Skeletal muscle satellite cell (primary cell): ENCODE measurements at regions not wholly inside any gene's neighbourhood (a gene's known extent, or its start where the extent isn't known, plus 50 kb on each side); places are given as distances from the start of the nearest gene placed in this dataset.
"Not testable (repeated sequence)": the region's sequence is repeated elsewhere in the genome, so short reads cannot be mapped to it uniquely, and the experiment has no call there.

Experiments used
- H3K27me3 ChIP-seq: 2 replicates; pipeline ENCODE4 v1.7.0; 2013; ENCODE audit warnings: low read length; ENCODE audit not compliant: control insufficient read depth, insufficient read depth
- H3K36me3 ChIP-seq: 2 replicates; pipeline ENCODE4 v1.7.0; 2013; ENCODE audit warnings: mild to moderate bottlenecking, control low read depth, low read length; ENCODE audit not compliant: insufficient read depth
- H3K4me1 ChIP-seq: 2 replicates; pipeline ENCODE4 v1.7.0; 2013; ENCODE audit warnings: low read length; ENCODE audit not compliant: control insufficient read depth, insufficient read depth
- H3K4me2 ChIP-seq: 2 replicates; pipeline ENCODE4 v1.7.0; 2013; ENCODE audit warnings: mild to moderate bottlenecking, low read length
- H3K4me3 ChIP-seq: 2 replicates; pipeline ENCODE4 v1.7.0; 2013; ENCODE audit warnings: low read length
- H3K9ac ChIP-seq: 2 replicates; pipeline ENCODE4 v1.7.0; 2013; ENCODE audit warnings: mild to moderate bottlenecking, low read depth, low read length, moderate library complexity
- H3K9me3 ChIP-seq: replicated peaks from 2 replicates; pipeline ENCODE4 v1.7.0; 2013; ENCODE audit warnings: mild to moderate bottlenecking, control low read depth, low read length

DNA sequence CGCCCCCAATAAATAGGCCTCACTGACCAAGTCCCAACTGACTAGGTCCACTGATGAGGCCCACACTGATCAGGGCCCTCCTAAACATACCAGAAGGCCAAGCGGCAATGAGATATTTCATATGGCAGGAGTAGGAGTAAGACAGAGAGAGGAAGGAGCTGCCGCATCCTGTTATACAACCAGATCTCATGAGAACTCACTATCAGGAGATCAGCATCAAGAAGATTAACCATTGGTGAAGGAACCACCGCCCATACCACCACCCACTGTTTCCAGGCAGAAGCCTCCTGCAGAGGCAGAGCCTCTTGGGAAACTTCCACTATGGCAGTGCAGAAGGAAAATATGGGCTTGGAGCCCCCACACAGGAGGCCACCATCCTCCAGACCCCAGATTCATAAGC is 95.0 kb upstream of the CTSV start:
- H3K4me2 ChIP-seq, H3K9me3 ChIP-seq, H3K27me3 ChIP-seq, H3K4me3 ChIP-seq, H3K4me1 ChIP-seq, H3K9ac ChIP-seq, H3K36me3 ChIP-seq: not testable (repeated sequence)

GRCh38 chr9:97132865-97133264 is 93.9 kb upstream of the CTSV start:
- H3K27me3 ChIP-seq: no peaks in the 10 kb centered on the region
- no peaks in the 10 kb centered on the region for H3K36me3 ChIP-seq
- H3K9me3 ChIP-seq: no peaks in the 10 kb centered on the region
- H3K4me2 ChIP-seq: no peak overlapping the region
- H3K4me3 ChIP-seq: no peak overlapping the region
- no peaks in the 10 kb centered on the region for H3K4me1 ChIP-seq
- H3K9ac ChIP-seq: no peak overlapping the region

DNA sequence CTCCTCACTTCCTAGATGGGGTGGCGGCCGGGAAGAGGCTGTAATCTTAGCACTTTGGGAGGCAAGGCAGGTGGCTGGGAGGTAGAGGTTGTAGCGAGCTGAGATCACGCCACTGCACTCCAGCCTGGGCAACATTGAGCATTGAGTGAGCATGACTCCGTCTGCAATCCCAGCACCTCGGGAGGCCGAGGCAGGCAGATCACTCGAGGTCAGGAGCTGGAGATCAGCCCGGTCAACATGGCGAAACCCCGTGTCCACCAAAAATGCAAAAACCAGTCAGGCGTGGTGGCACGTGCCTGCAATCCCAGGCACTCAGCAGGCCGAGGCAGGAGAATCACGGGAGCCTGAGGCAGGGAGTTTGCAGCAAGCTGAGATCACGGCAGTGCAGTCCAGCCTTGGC is 91.9 kb upstream of the CTSV start:
- not testable (repeated sequence) for H3K9ac ChIP-seq, H3K4me2 ChIP-seq, H3K27me3 ChIP-seq, H3K4me1 ChIP-seq, H3K36me3 ChIP-seq, H3K4me3 ChIP-seq, H3K9me3 ChIP-seq

GRCh38 chr9:97130387-97130786 is 91.4 kb upstream of the CTSV start:
- H3K27me3 ChIP-seq, H3K4me3 ChIP-seq, H3K4me2 ChIP-seq, H3K36me3 ChIP-seq, H3K9me3 ChIP-seq, H3K9ac ChIP-seq, H3K4me1 ChIP-seq: not testable (repeated sequence)

DNA sequence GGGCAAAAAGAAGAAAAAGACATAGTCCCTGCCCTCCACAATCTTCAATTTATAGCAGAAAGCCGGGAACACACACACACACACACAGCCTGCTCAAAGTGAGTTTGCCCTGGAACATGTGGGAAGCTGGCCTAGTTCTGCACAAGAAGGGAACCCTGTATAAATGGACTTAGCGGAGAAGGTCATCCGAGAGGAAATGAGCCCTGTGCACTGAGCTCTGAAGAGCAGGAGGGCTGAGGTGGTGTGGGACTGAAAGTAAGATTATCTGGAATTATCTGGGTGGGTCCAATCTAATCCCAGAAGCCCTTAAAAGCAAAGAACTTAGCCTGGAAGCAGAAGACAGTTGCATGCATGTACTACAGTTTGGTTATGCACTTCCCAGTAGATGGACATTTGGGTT is 90.0 kb upstream of the CTSV start:
- Histone ChIP-seq H3K9me3 (no peaks in the 10 kb centered on the region), H3K9ac (no peak overlapping the region), H3K36me3 (no peaks in the 10 kb centered on the region), H3K4me3 (no peak overlapping the region), H3K27me3 (no peaks in the 10 kb centered on the region), H3K4me1 (no peaks in the 10 kb centered on the region), H3K4me2 (no peak overlapping the region)

GRCh38 chr9:97124256-97124655 is 85.3 kb upstream of the CTSV start:
- Histone ChIP-seq H3K4me2 (no peak overlapping the region), H3K36me3 (no peaks in the 10 kb centered on the region), H3K27me3 (no peaks in the 10 kb centered on the region), H3K9me3 (no peaks in the 10 kb centered on the region), H3K4me1 (no peaks in the 10 kb centered on the region), H3K4me3 (no peak overlapping the region), H3K9ac (no peak overlapping the region)

GRCh38 chr9:97110696-97111095 is 71.8 kb upstream of the CTSV start:
- no peak overlapping the region for H3K4me3 ChIP-seq
- no peaks in the 10 kb centered on the region for H3K4me1 ChIP-seq
- no peaks in the 10 kb centered on the region for H3K36me3 ChIP-seq
- H3K9ac ChIP-seq: no peak overlapping the region
- no peaks in the 10 kb centered on the region for H3K9me3 ChIP-seq
- peaks cover 9% of the 10 kb centered on the region for H3K27me3 ChIP-seq
- H3K4me2 ChIP-seq: no peak overlapping the region

GRCh38 chr9:97109194-97109811 is 70.4 kb upstream of the CTSV start:
- Histone ChIP-seq H3K4me1 (no peaks in the 10 kb centered on the region), H3K4me2 (no peak overlapping the region), H3K36me3 (no peaks in the 10 kb centered on the region), H3K4me3 (no peak overlapping the region), H3K9me3 (no peaks in the 10 kb centered on the region), H3K9ac (no peak overlapping the region), H3K27me3 (peaks cover 9% of the 10 kb centered on the region)

GRCh38 chr9:97105220-97105619 is 66.3 kb upstream of the CTSV start:
- H3K4me2 ChIP-seq, H3K9ac ChIP-seq, H3K4me1 ChIP-seq, H3K27me3 ChIP-seq, H3K4me3 ChIP-seq, H3K36me3 ChIP-seq, H3K9me3 ChIP-seq: not testable (repeated sequence)

DNA sequence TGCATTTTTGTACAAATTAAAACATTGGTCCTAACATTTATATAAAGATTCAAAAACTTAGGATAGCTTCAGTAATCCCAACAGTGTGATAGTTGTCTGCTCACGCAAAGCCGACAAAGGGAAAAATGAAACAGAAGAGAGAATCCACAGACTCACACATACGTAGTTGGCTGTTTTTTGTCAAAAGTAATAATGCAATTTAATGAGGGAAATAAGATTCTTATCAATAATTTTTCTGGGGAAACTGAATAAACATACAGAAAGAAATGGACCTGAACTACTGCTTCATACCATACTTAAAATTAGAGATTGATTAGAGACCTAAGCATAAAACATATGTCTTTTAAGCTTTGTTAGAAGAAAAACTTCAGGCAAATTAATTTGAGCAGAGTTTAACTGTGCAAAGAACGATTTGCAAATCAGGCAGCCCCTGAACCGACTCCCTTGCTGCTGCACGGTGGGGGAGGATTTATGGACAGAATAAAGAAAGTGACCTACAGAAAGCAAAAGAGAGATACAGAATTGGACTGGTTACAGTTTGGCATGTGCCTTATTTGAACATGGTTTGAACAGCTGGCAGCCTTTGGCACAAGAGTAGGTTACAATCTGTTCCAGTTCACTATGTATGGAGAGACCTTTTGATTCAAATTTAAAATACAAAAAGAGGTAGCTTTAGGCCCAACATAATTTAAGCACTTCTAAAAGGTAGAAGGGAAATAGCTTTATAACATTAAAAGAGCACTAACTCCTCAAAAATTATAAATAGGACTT is 64.9 kb upstream of the CTSV start:
- H3K36me3 ChIP-seq, H3K4me2 ChIP-seq, H3K9me3 ChIP-seq, H3K9ac ChIP-seq, H3K4me1 ChIP-seq, H3K4me3 ChIP-seq, H3K27me3 ChIP-seq: not testable (repeated sequence)

- H3K36me3 ChIP-seq, H3K27me3 ChIP-seq, H3K4me2 ChIP-seq, H3K4me1 ChIP-seq, H3K9ac ChIP-seq, H3K4me3 ChIP-seq, H3K9me3 ChIP-seq: not testable (repeated sequence)
These were observed 60.6 kb upstream of the CTSV start for GRCh38 chr9:97099540-97099939.

- no peak overlapping the region for H3K9ac ChIP-seq
- no peak overlapping the region for H3K4me3 ChIP-seq
- H3K4me2 ChIP-seq: no peak overlapping the region
- peaks cover 6% of the 10 kb centered on the region for H3K27me3 ChIP-seq
- no peaks in the 10 kb centered on the region for H3K36me3 ChIP-seq
- no peaks in the 10 kb centered on the region for H3K9me3 ChIP-seq
- H3K4me1 ChIP-seq: no peaks in the 10 kb centered on the region
These were observed 57.9 kb upstream of the CTSV start for GRCh38 chr9:97096793-97097192.
